Kidney (tissue), 13 donors: ENCODE measurements at regions not wholly inside any gene's neighbourhood (a gene's known extent, or its start where the extent isn't known, plus 50 kb on each side); places are given as distances from the start of the nearest gene placed in this dataset.

ENCODE experiments used
- DNase-seq, 5 donors: peaks; one replicate each; pipeline ENCODE4 v3.0.0-alpha.2; 2013 to 2020
- FAIRE-seq: peaks from 2 replicates; lab custom pipeline; 2012; peaks lifted over from hg19 to GRCh38; lab: Jason Lieb, UNC
- H3K27ac ChIP-seq, 2 donors: one replicate each; pipeline ENCODE4 v1.7.0; 2013; ENCODE audit warnings: low read depth in 2 of 2, low read length in 2 of 2, inconsistent platforms in 1 of 2
- H3K27me3 ChIP-seq: one replicate; pipeline ENCODE4 v1.7.1; 2013; ENCODE audit warnings: low read length, inconsistent platforms; ENCODE audit not compliant: control insufficient read depth, insufficient read depth
- H3K36me3 ChIP-seq, 3 donors: one replicate each; pipeline versions ENCODE4 v1.7.0 to v1.7.1; 2013; ENCODE audit warnings: low read length in 3 of 3, control low read depth in 1 of 3, inconsistent platforms in 1 of 3; ENCODE audit not compliant: insufficient read depth in 3 of 3, control insufficient read depth in 2 of 3
- H3K4me1 ChIP-seq, 3 donors: one replicate each; pipeline versions ENCODE4 v1.7.0 to v1.7.1; 2013; ENCODE audit warnings: low read length in 3 of 3, inconsistent platforms in 1 of 3, low read depth in 1 of 3; ENCODE audit not compliant: control insufficient read depth in 2 of 3, insufficient read depth in 2 of 3
- H3K4me3 ChIP-seq, 3 donors: one replicate each; pipeline versions ENCODE4 v1.7.0 to v1.8.1; 2013; ENCODE audit warnings: low read length in 3 of 3, control low read depth in 1 of 3, inconsistent platforms in 1 of 3
- H3K9ac ChIP-seq, 3 donors: one replicate each; pipeline versions ENCODE4 v1.7.0 to v1.7.1; 2013; ENCODE audit warnings: low read length in 3 of 3, control low read depth in 1 of 3, inconsistent platforms in 1 of 3
- H3K9me3 ChIP-seq, 3 donors: one replicate each; pipeline versions ENCODE4 v1.7.0 to v1.7.1; 2013; ENCODE audit warnings: low read length in 3 of 3, control low read depth in 1 of 3, inconsistent platforms in 1 of 3; ENCODE audit not compliant: control insufficient read depth in 2 of 3, insufficient read depth in 1 of 3
- intact Hi-C: fragments of 100-400 bp; cut with DNase I; formaldehyde crosslinking; loops from one replicate; pipeline ENCODE4 v1.11.1; 2022
- TF ChIP-seq, protein P1 (sequence below): IDR thresholded peaks from 3 replicates; pipeline ENCODE4 v1.5.1; 2012; ENCODE audit warnings: mild to moderate bottlenecking, moderate library complexity, borderline replicate concordance; ENCODE audit not compliant: insufficient read depth; ENCODE audit errors: extremely low read depth
- donor health status: control.
- donor health status: control.
- donor health status: control.
- donor health status: control.
- donor health status: control.
- donor health status: DM: yes; HTN: yes; CAD: no.
- donor health status: Normal renal cell carcinoma (clear cell type).

DNA sequence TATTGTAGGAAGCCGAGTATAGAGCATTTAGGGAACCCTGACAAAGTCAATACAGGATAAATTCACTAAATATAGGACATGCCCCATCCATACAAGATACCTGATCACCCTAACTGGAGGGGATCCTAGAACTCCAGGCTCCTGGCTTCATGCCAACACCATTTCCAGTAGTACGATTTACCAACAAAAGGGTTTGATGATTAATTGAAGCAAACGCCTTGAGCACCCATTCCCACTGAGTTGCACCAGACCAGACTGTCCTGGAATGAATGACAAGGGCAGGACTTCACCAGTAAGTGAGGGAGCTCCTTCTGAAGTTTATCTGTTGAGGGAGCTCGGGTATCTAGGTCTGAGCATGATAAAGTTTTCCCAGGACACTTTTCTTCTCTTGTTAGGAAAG, 327.2 kb upstream of the MSX2 start:
- Histone ChIP-seq H3K36me3 (no peaks in the 10 kb centered on the region), H3K27ac (no peak overlapping the region), H3K9ac (no peak overlapping the region), H3K4me3 (no peak overlapping the region), H3K27me3 (no peaks in the 10 kb centered on the region), H3K9me3 (no peaks in the 10 kb centered on the region), H3K4me1 (no peaks in the 10 kb centered on the region)
- intact Hi-C loops: no loop called here
- DNase-seq: no peak
- no peak for FAIRE-seq
- TF ChIP-seq, protein P1, sequence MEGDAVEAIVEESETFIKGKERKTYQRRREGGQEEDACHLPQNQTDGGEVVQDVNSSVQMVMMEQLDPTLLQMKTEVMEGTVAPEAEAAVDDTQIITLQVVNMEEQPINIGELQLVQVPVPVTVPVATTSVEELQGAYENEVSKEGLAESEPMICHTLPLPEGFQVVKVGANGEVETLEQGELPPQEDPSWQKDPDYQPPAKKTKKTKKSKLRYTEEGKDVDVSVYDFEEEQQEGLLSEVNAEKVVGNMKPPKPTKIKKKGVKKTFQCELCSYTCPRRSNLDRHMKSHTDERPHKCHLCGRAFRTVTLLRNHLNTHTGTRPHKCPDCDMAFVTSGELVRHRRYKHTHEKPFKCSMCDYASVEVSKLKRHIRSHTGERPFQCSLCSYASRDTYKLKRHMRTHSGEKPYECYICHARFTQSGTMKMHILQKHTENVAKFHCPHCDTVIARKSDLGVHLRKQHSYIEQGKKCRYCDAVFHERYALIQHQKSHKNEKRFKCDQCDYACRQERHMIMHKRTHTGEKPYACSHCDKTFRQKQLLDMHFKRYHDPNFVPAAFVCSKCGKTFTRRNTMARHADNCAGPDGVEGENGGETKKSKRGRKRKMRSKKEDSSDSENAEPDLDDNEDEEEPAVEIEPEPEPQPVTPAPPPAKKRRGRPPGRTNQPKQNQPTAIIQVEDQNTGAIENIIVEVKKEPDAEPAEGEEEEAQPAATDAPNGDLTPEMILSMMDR: no peak

DNA sequence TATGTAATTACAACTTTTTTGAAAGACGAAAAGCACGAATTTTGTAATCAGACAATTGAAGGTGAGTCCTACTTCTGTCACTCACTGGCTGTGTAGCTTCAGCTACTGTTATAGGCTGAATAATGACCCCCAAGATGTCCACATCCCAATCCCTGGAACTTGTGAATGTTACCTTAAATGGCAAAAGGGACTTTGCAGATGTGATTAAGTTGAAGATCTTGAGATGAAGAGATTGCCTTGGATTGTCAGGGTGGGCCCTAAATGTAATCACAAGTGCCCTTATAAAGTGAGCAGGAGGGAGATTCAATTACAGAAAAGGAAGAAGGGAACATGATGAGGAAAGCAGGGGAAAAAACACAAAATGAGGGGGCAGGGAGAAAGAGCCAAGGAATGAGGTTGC, 326.2 kb upstream of the MSX2 start:
- DNase-seq (no peak), FAIRE-seq (no peak)
- Histone ChIP-seq H3K9me3 (no peaks in the 10 kb centered on the region), H3K4me1 (no peaks in the 10 kb centered on the region), H3K4me3 (no peak overlapping the region), H3K9ac (no peak overlapping the region), H3K27ac (no peak overlapping the region), H3K36me3 (no peaks in the 10 kb centered on the region), H3K27me3 (no peaks in the 10 kb centered on the region)
- TF ChIP-seq, protein P1: no peak
- intact Hi-C loops: no loop called here

- intact Hi-C loops: no loop called here
- H3K9ac ChIP-seq: no peak overlapping the region
- H3K4me3 ChIP-seq: no peak overlapping the region
- H3K27ac ChIP-seq: no peak overlapping the region
- TF ChIP-seq, protein P1: no peak
- no peak for DNase-seq
- FAIRE-seq: no peak
- H3K27me3 ChIP-seq: no peaks in the 10 kb centered on the region
- no peaks in the 10 kb centered on the region for H3K36me3 ChIP-seq
- no peaks in the 10 kb centered on the region for H3K4me1 ChIP-seq
- no peaks in the 10 kb centered on the region for H3K9me3 ChIP-seq
Observed at GRCh38 chr5:174399411-174399810, 325.0 kb upstream of the MSX2 start.

DNA sequence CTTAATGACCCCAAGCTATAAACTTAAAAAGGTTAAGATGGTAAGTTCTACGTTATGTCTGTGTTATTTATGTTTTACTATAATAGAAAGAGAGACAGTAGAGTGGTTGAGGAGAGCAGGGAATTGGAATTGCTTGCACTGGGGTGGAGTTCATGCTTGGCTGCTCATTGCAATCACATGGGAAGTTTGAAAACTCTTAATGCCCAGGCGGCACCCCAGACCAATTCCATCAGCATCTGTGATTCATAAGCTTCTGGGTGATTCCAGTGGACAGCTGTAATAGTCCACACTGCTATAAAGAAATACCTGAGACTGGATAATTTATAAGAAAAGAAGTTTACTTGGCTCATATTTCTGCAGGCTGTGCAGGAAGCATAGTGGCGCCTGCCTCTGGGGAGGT, 323.9 kb upstream of the MSX2 start:
- intact Hi-C loops: no loop called here
- no peak for DNase-seq
- no peaks in the 10 kb centered on the region for H3K4me1 ChIP-seq
- H3K4me3 ChIP-seq: no peak overlapping the region
- TF ChIP-seq, protein P1: no peak
- no peaks in the 10 kb centered on the region for H3K27me3 ChIP-seq
- H3K27ac ChIP-seq: no peak overlapping the region
- H3K9ac ChIP-seq: no peak overlapping the region
- no peaks in the 10 kb centered on the region for H3K9me3 ChIP-seq
- no peaks in the 10 kb centered on the region for H3K36me3 ChIP-seq
- FAIRE-seq: no peak
